ENCODE measurements at regions not wholly inside any gene's neighbourhood (a gene's known extent, or its start where the extent isn't known, plus 50 kb on each side); places are given as distances from the start of the nearest gene placed in this dataset.
A peak's percentile ranks its signal among the peaks of the same experiment; 100 is the strongest.

DNA sequence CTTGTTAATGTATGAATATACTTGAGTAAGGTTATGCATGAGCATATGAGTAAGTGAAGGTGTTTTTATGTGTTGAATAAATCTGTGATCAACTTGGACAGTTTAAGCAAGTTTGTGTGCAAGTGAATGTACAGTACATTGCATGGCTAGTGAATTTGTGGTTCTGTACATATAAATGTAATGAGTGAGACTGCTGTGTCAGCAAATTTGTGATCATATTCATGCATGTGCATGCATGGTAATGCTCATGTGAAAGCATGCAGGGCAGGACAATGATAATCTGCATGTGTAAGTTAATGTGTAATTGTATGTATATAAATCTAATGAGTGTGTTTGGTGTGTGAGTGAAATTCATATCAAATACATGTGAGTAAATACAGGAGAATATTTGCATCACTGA is 188.5 kb downstream of the PWWP3B start:
- no peak for DNase-seq (ENCODE audit: low spot score)

DNA sequence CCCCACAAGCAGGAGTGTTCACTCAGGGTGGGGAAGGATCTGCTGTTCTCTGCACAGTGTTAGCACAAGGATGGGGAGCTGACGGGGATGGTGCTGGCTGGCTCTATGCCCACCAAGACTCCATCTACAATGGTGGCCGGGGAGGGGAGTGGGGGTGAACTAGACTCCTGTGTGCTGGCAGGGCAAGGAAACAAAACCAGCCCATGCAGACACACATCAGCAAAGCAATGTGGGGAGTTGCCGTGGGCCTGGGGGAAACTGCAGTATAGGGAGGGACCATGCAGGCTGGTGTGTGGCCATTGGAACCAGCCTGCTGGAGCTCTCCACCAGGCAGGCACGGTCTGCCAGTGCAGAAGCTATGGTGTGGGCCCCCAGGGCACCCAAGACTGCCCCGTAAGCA is 195.1 kb downstream of the PWWP3B start:
- no peak for DNase-seq (ENCODE audit: low spot score)

DNA sequence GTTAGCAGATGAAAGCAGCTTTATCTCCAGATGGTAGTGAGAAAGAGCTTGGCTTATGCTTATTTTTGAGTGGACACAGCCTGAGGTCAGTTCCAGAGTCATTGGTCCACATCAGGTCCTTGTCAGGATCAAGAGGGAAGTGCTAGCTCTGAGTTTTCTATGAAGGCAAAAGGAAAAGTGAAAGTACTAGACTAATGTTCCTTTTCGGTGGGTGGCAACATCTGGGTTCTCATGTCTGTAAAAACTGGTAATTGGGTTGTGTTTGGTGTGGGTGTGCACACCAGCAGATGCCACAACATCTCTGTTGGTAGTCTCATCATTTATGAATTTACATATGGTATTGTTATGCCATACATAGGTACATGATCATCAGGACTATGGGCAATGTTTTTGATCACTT is 210.5 kb downstream of the PWWP3B start:
- DNase-seq (ENCODE audit: low spot score) = no peak

DNA sequence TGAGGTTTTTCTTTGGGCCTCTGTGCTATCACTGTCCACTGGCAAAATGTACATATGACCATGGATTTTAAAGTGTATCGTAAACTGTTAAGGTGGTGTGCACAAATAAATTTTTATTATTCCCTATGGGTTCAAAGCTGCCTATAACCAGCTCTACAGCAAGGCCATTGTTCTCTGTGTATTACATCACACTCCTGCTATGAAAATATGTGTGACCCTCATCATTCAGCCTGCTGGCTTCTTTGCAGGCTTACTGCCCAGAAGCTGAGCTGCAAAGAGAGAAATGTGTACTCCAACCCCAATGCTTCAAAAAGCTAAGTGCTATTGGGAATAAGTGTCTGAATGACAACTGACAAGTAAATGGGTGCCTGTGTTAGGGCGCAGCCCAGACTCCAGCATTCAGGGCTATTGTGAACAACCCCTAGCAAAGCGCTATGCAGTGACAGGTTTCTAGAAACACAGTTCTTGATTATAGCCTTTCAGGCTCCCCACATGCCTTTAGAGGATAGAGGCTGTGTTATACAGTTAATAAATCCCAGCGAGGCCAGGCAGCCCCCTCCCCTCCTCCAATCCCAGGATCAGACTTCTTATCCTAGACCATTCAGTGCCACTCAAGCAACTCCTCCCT is 220.4 kb upstream of the RADX start:
- DNase-seq (ENCODE audit: low spot score) = no peak

DNA sequence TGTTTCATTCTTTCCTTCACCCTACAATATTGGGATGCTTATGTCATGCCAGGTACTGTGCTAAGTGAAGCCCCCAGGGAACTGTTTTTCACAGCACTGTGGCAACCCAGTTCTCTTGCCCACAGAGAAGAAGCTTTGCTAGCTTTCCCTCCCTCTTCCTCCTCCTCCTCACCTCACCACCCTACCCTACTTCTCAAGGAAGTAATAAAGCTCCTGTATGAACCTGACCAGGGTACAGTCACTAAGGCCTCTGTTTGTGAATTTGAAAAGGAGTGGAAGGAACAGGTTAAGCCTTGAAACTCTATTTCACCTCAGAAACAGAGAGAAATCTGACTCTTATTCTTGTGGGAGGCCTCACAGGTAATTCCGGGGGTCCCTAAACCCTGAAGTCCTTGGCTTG is 219.4 kb upstream of the RADX start:
- no peak for DNase-seq (ENCODE audit: low spot score)

DNA sequence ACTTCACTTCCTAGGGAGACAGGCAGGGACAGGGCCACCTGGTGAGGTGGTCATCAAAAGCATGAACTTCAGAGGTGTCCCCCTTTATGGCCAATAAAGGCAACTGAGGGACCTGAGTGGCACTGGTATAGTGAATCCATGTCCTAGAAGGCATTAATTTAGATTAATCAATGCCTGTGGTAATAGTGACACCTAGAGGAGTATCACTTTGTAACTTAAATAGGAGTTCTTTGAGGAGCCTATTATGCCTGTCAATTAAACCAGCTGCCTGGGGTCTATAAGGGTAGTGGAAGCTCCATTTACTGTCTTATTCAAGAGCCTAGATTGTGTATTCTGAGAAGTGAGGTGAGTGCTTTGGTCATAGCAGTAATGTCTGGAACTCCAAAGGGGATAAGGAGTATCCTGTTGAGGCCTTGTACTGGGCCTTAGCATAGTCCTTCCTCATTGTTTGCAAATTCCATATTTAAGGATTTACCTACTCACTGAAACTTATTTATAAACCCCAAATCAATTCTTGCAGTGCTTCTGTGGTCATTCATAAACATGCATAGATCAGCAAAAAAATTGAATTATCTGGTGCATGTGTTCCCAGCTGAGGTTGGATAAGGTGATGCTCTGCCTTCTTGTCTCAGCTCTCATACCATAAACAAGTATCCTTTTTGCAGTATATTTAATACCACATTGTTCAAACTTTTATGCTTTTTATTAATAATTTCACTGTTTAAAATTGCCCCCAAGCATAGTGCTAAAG is 213.8 kb upstream of the RADX start:
- peak; percentile 56 for DNase-seq (ENCODE audit: low spot score)

DNA sequence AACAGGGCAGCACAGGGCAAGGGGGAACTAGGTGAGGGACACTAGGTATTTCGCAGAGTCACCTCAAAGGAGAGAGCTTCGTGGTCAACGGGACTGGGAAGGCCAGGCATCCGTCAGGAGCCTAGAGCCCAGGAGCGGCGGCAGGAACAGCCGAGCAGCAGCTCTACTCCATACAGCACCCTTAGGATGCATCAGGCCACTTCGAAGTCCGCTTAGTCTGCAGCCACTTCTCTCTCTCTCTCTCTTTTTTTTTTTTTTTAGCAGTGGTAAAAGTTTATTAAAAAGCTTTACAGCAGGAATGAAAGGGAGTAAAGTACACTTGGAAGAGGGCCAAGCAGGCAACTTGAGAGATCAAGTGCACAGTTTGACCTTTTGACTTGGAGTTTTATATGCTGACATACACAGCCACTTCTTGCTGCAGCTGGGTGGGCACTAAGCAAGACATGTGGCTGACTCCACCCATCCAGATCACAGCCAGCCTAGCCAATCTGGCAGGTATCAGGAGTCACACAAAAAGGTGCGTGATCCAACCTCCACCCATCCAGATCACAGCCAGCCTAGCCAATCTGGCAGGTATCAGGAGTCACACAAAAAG is 209.7 kb upstream of the RADX start:
- DNase-seq (ENCODE audit: low spot score) = peak; percentile 40

DNA sequence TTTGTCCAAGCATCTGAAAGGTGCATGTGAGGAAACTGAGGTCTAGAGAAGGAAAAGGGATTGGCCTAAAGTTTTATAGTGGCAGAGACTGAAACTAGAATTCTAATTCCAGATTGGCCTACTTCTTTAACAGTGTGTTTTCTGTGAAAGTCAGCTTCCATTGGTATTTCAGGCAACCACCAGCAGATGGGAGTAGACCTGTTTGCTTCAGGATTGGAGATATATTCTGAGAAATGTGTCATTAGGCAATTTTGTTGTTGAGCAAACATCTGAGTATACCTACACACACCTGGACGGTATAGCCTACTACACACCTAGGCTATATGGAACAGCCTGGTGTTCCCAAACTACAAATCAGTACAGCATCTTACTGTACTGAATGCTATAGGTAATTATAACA is 207.3 kb upstream of the RADX start:
- DNase-seq (ENCODE audit: low spot score) = peak; percentile 54

DNA sequence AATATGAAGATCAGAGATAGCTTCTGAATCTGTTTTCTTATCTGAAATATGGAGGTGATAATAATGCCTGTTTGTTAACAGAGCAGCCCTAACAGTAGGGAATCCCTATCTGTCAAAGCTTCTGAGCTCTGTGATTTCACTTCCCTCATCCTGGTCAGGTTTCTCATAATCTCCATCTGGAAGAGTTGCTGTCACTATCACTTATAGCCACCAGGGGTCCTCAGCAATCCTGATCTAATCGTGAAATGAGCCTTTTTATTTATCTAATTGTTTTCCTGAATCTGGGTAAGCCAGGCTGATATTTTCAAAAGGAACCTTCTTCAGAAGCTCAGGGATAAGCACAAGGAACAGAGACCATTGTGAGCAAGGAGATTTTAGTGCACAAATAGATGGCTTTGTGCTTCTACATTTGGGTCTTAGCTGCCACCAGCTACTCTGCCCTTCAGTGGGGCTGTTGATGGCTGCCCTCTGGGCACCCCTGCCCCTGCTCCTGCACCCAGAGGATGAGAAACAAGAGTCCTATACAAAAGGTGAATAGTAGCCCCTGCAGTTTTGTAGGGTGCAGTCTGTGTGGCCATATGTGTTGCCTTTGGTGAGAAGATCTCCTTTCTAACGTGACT is 196.4 kb upstream of the RADX start:
- DNase-seq (ENCODE audit: low spot score) = peak; percentile 65

DNA sequence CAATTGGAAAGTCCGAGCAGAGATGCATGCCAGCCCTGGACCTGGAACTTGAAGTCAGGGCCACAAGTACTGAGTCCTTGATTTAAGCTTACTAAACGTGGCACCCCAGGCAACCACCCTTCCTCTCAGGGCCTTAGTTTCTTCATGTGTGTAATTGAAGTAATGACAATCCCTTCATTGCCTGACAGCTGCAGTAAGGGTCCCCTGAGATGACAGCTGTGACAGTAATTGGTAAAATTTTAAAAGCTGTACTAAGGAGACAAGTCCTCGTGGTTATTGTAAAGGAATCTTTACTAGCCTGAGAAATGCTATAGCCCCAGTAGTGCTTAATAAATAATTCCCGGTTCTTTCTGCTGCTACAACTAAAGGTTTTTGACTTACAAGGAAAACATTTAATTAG is 175.1 kb upstream of the RADX start:
- DNase-seq (ENCODE audit: low spot score) = no peak

DNA sequence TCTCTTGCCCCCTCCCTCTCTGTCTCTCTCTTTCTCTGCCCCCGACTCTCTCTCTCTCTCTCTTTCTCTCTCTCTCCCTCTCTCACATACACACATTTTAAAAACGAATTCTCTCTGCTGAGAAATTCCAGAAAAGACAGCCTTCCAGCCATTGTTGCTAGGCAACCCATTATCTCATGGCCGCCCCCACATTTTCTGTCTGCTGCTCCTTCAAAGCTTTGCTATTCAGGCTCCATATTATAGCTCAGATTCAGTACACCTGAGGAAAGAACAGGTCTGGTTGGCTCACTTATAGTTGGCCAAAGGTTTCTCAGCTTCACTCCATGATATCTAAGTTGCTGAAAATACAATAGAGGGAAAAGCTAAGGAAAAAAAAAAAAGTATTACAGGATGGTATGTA is 174.4 kb upstream of the RADX start:
- DNase-seq (ENCODE audit: low spot score) = no peak

DNA sequence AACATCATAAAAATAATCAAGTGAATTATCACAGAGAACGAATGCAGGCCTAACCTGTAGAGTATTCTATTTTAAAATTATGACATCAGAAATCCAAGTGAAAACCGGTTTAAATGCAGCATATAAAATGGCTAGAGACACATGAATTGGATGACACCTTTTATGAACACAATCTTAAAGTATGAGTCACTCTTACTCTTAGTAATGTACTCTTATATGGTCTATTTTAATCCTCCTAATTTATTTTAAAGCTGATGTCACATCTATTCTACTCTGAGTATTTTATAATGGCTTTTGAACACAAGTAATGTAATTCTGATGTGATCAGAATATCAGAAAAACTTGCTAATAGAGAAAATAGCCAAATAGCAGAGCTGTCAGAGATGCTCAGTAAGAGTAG is 161.4 kb upstream of the RADX start:
- no peak for DNase-seq (ENCODE audit: low spot score)

DNA sequence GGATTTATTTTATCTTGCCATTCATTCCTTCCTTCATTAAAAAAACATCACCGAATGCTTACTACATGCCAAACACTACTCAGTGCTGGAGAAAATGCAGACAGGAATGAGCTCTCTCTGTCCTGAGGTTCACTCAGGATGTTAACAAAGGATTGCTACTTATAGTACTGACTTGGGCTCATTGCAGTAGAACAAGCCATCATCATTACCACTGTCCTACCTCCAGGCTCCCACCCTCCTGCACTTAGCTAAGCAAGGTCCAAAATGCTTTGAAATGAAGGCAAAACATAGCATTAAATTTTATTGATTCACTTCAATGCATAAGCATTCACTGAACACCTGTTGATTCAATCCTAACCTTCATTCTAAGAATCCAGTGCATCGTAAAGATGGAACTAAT is 159.8 kb upstream of the RADX start:
- DNase-seq (ENCODE audit: low spot score) = no peak

DNA sequence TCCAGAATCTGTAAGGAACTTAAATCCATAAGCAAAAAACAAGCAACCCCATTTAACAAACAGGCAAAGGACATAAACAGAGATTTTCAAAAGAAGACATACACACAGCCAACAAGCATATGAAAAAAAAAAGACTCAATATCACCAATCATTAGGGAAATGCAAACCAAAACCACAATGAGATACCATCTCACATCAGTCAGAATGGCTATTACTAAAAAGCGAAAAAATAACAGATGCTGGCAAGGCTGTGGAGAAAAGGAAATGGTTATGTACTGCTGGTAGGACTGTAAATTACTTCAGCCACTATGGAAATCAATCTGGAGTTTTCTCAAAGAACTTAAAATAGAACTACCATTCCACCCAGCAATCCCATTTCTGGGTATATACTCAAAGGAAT is 156.8 kb upstream of the RADX start:
- no peak for DNase-seq (ENCODE audit: low spot score)

DNA sequence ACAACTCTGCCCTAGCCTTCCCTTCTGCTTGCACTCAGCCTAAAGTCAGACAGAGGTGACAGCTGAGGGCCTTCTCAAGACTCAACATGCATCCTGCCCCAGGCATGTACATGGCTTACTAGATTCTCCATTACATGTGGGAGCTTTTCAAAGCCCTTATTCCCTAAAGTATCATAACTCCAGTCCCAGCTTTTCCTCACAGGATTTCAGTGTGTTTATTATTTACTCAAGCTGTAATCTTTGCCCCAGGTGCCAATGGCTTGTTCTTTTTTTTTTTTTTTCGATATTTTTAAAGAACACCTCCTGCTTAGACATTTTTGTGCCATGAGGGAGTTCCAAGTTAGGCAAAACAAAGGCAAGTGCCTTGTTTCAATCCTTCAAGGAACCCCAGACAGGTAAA is 154.0 kb upstream of the RADX start:
- no peak for DNase-seq (ENCODE audit: low spot score)

DNA sequence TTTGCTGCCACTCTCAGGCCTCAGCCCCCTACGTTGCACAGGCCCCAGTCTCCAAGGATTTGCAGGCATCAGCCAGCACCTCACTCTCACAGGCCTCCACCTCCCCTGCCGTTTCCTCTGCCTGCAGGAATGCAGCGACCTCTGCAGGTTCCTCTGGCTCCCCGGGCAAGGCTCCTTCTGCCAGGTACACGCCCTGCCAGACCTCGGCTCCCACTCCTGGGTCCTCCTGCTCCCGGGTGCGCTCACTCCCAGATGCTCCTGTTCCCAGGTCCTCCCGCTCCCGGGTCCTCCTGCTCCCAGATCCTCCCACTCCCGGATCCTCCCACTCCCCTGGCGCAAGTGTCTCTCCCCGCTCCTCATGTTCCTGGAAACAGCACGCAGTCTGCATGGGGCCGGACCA is 144.4 kb upstream of the RADX start:
- no peak for DNase-seq (ENCODE audit: low spot score)

DNA sequence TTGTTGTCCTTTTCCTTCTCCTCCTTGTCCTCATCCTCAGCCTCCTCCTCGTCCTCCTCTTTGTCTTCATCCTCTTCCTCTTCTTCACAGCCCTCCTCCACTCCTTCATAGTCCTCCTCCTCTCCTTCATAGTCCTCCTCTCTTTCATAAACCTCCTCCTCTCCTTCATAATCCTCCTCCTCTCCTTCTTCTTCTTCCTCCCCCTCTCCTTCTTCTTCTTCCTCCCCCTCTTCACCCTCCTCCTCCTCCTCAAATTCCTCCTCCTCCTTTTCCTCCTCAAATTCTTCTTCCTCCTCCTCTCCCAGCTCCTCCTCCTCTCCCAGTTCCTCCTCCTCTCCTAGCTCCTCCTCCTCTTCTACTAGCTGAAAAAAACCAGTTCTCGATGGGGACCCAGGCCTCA is 143.8 kb upstream of the RADX start:
- no peak for DNase-seq (ENCODE audit: low spot score)

DNA sequence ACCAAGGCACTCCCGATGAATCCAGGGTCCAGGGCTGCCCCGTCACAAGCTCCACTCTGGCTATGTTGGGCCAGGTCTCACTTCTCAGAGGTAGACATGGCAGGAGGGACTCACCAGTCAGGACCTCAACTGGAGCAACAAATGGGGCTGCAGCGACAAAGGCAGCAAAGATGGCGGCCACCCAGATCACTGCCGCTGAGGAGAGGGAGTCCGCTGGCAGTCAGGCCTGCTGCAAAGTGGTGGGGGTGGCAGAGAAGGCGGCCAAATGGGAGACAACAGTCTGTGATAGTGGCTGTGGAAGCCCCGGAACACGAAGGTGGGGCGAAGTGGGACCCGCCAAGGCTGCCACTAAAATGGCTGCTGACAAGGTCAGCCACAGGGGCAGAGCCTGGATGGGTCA is 143.3 kb upstream of the RADX start:
- DNase-seq (ENCODE audit: low spot score) = no peak

DNA sequence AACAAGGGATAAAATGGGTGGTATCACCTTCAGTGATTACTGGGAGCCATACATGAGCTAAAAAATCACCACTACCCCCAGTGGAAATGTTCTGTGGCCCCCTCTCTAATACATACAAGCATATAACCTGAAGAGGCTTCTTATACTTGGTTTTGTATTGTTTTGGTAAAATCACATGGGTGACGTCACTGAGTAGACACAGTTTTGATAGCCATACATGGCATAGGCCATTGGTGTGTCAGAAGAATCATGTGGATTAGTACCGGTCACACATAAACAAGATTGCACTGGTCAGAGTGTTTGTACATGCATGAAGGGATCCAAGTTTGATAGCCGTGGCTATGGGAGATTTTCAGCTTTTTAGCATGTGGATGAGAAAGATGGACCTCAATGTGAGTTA is 131.9 kb upstream of the RADX start:
- DNase-seq (ENCODE audit: low spot score) = no peak

DNA sequence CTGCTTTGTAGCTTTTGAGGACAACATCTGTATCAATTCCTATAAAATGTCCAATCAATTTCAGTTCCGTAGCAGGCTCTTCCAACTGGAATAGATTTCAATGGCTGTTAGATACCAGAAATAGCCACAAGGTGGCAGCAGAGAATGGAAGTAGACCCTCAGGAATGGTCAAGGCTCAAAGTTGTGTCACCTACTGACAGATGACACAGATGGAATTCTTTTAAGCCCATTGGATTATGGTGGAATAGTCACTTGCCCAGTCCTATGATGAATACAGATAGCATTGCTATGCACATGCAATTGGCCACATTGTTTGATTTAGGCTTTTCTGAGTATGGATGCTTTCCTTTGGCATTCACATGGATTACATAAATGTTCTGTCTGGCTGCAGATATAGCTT is 130.4 kb upstream of the RADX start:
- DNase-seq (ENCODE audit: low spot score) = peak; percentile 87

DNA sequence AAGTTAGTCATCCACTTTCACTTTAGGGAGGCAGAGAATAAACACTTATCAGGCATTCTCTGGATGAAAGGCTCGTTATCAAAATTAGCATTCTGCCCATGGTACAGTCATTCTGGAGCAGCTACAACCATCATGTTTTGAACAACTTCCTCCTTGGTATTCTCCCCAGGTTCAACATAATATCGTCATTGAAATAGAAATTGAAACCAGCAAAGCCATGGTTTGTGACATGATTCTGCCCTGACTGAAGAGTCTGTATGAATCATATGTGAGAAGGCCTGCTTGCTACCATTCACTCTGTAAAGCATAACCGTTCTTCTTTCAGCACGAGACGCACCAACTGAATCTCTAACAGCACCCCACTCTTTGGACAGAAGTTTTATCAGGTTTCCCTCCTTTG is 127.5 kb upstream of the RADX start:
- no peak for DNase-seq (ENCODE audit: low spot score)

DNA sequence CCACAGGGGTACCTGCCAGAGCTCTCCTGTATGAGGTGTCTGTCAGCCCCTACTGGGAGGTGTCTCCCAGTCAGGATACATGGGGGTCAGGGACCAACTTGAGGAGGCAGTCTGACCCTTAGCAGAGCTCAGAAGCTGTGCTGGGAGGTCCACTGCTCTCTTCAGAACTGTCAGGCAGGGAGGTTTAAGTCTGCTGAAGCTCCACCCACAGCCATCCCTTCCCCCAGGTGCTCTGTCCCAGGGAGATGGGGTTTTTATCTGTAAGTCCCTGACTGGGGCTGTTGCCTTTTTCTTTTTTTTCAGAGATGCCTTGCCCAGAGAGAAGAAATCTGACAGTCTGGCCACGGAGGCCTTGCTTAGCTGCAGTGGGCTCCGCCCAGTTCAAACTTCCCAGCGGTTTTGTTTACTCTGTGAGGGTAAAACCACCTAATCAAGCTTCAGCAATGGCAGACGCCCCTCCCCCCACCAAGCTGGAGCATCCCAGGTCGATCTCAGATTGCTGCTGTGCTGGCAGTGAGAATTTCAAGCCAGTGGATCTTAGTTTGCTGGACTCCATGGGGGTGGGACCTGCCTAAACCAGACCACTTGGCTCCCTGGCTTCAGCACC is 118.5 kb upstream of the RADX start:
- peak; percentile 48 for DNase-seq (ENCODE audit: low spot score)

DNA sequence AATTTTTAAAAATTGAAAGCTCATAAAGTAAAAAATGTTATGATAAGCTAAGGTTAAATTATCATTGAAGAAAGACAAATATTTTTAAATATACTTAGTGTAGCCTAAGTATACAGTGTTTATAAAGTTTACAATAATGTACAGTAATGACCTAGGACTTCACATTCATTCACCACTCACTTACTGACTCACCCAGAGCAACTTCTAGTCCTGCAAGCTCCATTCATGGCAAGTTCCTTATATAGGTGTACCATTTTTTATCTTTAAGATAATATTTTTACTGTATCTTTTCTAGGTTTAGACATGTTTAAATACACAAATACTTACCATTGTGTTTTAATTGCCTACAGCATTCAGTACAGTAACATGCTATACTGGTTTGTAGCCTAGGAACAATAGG is 112.3 kb upstream of the RADX start:
- no peak for DNase-seq (ENCODE audit: low spot score)

Data from HT-29 (cell line).